ENCODE measurements at regions not wholly inside any gene's neighbourhood (a gene's known extent, or its start where the extent isn't known, plus 50 kb on each side); places are given as distances from the start of the nearest gene placed in this dataset.

DNA sequence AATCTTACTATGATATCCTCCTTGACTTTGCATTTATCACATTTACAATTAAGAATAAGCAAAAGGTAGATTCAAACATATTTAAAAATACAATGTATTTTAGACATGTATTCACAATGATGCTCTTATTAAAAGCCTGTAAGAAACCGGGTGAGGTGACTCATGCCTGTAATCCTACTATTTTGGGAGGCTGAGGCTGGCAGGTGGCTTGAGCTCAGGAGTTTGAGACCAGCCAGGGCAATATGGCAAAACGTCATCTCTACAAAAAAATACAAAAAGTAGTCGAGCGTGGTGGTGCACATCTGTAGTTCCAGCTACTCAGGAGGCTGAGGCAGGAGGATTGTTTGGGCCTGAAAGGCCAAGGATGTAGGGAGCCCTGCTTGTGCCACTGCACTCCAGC, 618.4 kb downstream of the CDH18 start:
- H3K27ac Mint-ChIP-seq (ENCODE audit: unreplicated experiment): no peak overlapping the region
- CTCF ChIA-PET: no interaction called here

DNA sequence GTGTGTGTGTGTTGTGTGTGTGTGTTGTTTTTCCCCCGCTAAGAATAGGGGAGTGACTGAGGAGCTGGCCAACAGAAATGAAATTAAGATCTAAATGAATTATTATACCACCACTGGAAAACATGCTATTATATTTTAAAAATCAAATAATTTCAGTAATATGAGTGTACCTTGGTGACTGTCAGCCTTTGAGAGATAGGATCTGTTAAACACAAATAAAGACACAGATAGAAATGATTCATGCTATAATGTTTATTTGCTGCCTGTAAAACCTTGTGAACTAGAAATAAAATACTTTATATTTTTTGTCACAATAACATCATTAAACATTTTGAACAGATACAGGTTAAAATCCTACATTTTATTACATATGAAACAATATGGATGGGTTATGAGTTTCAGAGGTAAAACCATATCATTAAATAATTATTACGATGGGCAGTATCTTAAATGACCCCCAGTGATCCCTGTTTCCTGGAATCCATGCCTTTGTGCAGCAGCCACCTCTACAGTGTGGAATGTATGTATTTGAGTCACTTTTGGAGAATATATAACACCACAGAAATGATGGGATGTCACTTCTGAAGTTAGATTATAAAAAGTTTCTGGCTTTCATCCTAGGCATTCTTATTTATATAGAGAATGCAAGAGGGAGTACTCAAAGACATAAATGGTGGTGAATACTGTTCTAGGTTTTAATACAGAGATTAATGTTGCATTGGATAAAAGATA, 617.2 kb downstream of the CDH18 start:
- Mint-ChIP-seq H3K9me3 (ENCODE audit: low read depth, unreplicated experiment) (no peaks in the 10 kb centered on the region), H3K27ac (ENCODE audit: unreplicated experiment) (no peak overlapping the region), H3K27me3 (ENCODE audit: unreplicated experiment) (no peaks in the 10 kb centered on the region), H3K36me3 (ENCODE audit: insufficient read depth, unreplicated experiment) (no peaks in the 10 kb centered on the region), H3K4me3 (ENCODE audit: low read depth, unreplicated experiment) (no peak overlapping the region), H3K4me1 (ENCODE audit: low read depth, unreplicated experiment) (no peaks in the 10 kb centered on the region)
- DNase-seq: no peak
- TF ChIP-seq, protein P1, sequence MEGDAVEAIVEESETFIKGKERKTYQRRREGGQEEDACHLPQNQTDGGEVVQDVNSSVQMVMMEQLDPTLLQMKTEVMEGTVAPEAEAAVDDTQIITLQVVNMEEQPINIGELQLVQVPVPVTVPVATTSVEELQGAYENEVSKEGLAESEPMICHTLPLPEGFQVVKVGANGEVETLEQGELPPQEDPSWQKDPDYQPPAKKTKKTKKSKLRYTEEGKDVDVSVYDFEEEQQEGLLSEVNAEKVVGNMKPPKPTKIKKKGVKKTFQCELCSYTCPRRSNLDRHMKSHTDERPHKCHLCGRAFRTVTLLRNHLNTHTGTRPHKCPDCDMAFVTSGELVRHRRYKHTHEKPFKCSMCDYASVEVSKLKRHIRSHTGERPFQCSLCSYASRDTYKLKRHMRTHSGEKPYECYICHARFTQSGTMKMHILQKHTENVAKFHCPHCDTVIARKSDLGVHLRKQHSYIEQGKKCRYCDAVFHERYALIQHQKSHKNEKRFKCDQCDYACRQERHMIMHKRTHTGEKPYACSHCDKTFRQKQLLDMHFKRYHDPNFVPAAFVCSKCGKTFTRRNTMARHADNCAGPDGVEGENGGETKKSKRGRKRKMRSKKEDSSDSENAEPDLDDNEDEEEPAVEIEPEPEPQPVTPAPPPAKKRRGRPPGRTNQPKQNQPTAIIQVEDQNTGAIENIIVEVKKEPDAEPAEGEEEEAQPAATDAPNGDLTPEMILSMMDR (IDR thresholded peaks at IDR 0.05; ENCODE audit: unreplicated experiment): no peak
- CTCF ChIA-PET: no interaction called here
- intact Hi-C loops (cut with micrococcal nuclease; ENCODE audit: unreplicated experiment): no loop called here
- no TSS peak for BruUV-seq (replicated peaks)

More for the DNA sequence above, 618.4 kb downstream of the CDH18 start:
- DNase-seq: no peak
- TF ChIP-seq, protein P1 (IDR thresholded peaks at IDR 0.05; ENCODE audit: unreplicated experiment): no peak
- Mint-ChIP-seq H3K36me3 (ENCODE audit: insufficient read depth, unreplicated experiment) (no peaks in the 10 kb centered on the region), H3K27me3 (ENCODE audit: unreplicated experiment) (no peaks in the 10 kb centered on the region), H3K4me1 (ENCODE audit: low read depth, unreplicated experiment) (no peaks in the 10 kb centered on the region), H3K4me3 (ENCODE audit: low read depth, unreplicated experiment) (no peak overlapping the region), H3K9me3 (ENCODE audit: low read depth, unreplicated experiment) (no peaks in the 10 kb centered on the region)
- intact Hi-C loops (cut with micrococcal nuclease; ENCODE audit: unreplicated experiment): no loop called here
- no TSS peak for BruUV-seq (replicated peaks)

DNA sequence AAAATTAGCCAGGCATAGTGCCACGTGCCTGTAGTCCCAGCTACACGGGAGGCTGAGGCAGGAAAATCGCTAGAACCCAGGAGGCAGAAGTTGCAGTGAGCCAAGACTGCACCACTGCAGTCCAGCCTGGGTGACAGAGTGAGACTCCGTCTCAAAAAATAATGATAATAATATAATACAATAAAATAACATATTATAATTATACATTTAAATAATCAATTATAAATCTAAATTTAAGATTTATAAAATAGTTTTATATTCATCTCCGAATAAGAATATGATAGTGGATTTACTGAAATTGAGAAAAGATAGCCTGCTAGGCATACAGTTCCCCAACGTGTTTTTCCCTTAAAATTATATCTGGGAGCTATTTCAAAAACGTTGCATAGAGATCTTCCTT, 599.6 kb downstream of the CDH18 start:
- no peak for DNase-seq
- H3K9me3 Mint-ChIP-seq (ENCODE audit: low read depth, unreplicated experiment): no peaks in the 10 kb centered on the region
- no TSS peak for BruUV-seq (replicated peaks)
- H3K4me1 Mint-ChIP-seq (ENCODE audit: low read depth, unreplicated experiment): no peaks in the 10 kb centered on the region
- H3K4me3 Mint-ChIP-seq (ENCODE audit: low read depth, unreplicated experiment): no peak overlapping the region
- no peaks in the 10 kb centered on the region for H3K36me3 Mint-ChIP-seq (ENCODE audit: insufficient read depth, unreplicated experiment)
- intact Hi-C loops (cut with micrococcal nuclease; ENCODE audit: unreplicated experiment): no loop called here
- no peak overlapping the region for H3K27ac Mint-ChIP-seq (ENCODE audit: unreplicated experiment)
- TF ChIP-seq, protein P1 (IDR thresholded peaks at IDR 0.05; ENCODE audit: unreplicated experiment): no peak
- CTCF ChIA-PET: no interaction called here
- no peaks in the 10 kb centered on the region for H3K27me3 Mint-ChIP-seq (ENCODE audit: unreplicated experiment)

GRCh38 chr5:19401032-19401431, 587.0 kb downstream of the CDH18 start:
- Mint-ChIP-seq H3K9me3 (ENCODE audit: low read depth, unreplicated experiment) (no peaks in the 10 kb centered on the region), H3K4me1 (ENCODE audit: low read depth, unreplicated experiment) (no peaks in the 10 kb centered on the region), H3K4me3 (ENCODE audit: low read depth, unreplicated experiment) (no peak overlapping the region), H3K36me3 (ENCODE audit: insufficient read depth, unreplicated experiment) (no peaks in the 10 kb centered on the region), H3K27ac (ENCODE audit: unreplicated experiment) (no peak overlapping the region), H3K27me3 (ENCODE audit: unreplicated experiment) (no peaks in the 10 kb centered on the region)
- intact Hi-C loops (cut with micrococcal nuclease; ENCODE audit: unreplicated experiment): no loop called here
- no peak for DNase-seq
- no TSS peak for BruUV-seq (replicated peaks)
- CTCF ChIA-PET: no interaction called here
- TF ChIP-seq, protein P1 (IDR thresholded peaks at IDR 0.05; ENCODE audit: unreplicated experiment): no peak
